Left lung (tissue), 4 donors: ENCODE measurements at regions not wholly inside any gene's neighbourhood (a gene's known extent, or its start where the extent isn't known, plus 50 kb on each side); places are given as distances from the start of the nearest gene placed in this dataset.

ENCODE experiments used
- ATAC-seq: fragments of 200-7000 bp; cut with Tn5 transposase; one replicate; pipeline ENCODE4 v1.9.1; 2020; ENCODE audit warnings: moderate library complexity
- DNase-seq, 4 donors: peaks; one replicate each; pipeline ENCODE4 v3.0.0-alpha.2; 2013 to 2020
- H3K27ac ChIP-seq, 2 donors: fragments of 200-600 bp; sonication (generic) in 1 of 2; one replicate each; pipeline versions ENCODE4 v1.5.0 to v1.8.0; 2020 to 2021
- H3K27me3 ChIP-seq, 2 donors: fragments of 200-600 bp; sonication (generic) in 1 of 2; one replicate each; pipeline versions ENCODE4 v1.5.0 to v1.8.0; 2020 to 2021
- H3K36me3 ChIP-seq, 2 donors: fragments of 200-600 bp; sonication (generic) in 1 of 2; one replicate each; pipeline versions ENCODE4 v1.5.0 to v1.8.0; 2020 to 2021
- H3K4me1 ChIP-seq, 2 donors: fragments of 200-600 bp; one replicate each; pipeline ENCODE4 v1.8.0; 2021
- H3K4me3 ChIP-seq, 2 donors: fragments of 200-600 bp; sonication (generic) in 1 of 2; one replicate each; pipeline versions ENCODE4 v1.5.0 to v1.8.0; 2020 to 2021; ENCODE audit warnings: mild to moderate bottlenecking in 1 of 2
- H3K9me3 ChIP-seq, 2 donors: fragments of 200-600 bp; sonication (generic) in 1 of 2; one replicate each; pipeline versions ENCODE4 v1.5.0 to v1.8.0; 2020 to 2021
- intact Hi-C, 2 donors: fragments of 100-400 bp; cut with DNase I; formaldehyde crosslinking; loops; one replicate each; pipeline versions ENCODE4 v1.11.2 to v1.14.2; 2022
- TF ChIP-seq, protein P1 (sequence below), 2 donors: fragments of 200-600 bp; sonication (generic) in 1 of 2; IDR thresholded peaks; one replicate each; pipeline versions ENCODE4 v1.5.0 to v1.8.0; 2021; ENCODE audit warnings: antibody characterized with exemption in 2 of 2
- donor health status: DM: no; HTN: yes; CAD: no.
- donor health status: DM: no; HTN: no; CAD: no.

DNA sequence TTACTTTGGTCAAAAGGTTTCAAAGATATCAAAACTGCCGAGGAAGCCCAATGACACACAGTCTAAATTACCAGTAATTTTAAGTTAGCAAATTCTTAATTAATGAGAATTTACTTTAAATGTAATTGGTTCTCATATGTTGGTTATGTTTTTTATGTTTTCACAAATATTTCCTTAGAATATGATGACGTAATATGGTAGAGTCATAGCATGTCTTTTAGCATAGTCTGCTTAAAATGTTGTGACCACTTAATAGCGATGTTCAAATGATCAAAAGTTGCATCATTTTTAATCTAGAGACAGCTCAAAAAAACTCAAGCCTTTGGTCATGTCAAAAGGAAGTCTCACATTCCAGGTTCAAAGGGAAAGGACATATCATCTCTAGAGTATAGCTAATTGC, 123.3 kb upstream of the ST6GAL2 start:
- no peak for DNase-seq
- Histone ChIP-seq H3K27ac (no peak overlapping the region), H3K4me3 (no peak overlapping the region), H3K9me3 (no peaks in the 10 kb centered on the region), H3K36me3 (no peaks in the 10 kb centered on the region), H3K4me1 (no peaks in the 10 kb centered on the region), H3K27me3 (no peaks in the 10 kb centered on the region)
- intact Hi-C loops, result no loop called here
- TF ChIP-seq, protein P1, sequence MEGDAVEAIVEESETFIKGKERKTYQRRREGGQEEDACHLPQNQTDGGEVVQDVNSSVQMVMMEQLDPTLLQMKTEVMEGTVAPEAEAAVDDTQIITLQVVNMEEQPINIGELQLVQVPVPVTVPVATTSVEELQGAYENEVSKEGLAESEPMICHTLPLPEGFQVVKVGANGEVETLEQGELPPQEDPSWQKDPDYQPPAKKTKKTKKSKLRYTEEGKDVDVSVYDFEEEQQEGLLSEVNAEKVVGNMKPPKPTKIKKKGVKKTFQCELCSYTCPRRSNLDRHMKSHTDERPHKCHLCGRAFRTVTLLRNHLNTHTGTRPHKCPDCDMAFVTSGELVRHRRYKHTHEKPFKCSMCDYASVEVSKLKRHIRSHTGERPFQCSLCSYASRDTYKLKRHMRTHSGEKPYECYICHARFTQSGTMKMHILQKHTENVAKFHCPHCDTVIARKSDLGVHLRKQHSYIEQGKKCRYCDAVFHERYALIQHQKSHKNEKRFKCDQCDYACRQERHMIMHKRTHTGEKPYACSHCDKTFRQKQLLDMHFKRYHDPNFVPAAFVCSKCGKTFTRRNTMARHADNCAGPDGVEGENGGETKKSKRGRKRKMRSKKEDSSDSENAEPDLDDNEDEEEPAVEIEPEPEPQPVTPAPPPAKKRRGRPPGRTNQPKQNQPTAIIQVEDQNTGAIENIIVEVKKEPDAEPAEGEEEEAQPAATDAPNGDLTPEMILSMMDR (IDR thresholded peaks at IDR 0.05), result no peak
- no peak for ATAC-seq

DNA sequence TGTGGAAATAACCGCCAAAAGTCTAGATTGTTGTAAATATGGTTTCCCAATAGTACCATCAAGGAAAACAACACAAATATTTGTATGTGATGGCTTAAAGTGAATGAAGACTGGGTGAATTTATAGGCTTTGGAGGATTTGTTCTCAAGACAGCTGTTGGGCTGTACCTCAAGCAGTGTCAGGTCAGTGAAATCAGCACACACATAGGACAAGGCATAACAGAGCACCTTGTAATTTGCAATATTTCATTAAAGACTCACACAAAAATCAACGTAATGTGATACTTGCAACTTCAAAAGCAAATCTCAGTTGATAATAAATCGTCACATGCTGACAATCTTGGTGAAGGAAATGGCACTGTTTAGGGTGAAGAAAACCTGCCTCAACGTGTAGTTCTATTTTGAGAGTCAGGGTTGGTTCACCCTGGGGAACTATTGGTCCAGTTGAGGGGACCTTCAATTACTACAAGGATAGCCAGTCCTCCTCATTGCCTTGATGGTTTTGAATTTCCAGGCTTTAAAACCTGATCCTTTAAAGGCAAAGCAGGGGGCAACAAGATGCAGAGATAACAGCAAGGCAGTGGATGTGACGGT, 126.8 kb upstream of the ST6GAL2 start:
- TF ChIP-seq, protein P1 (IDR thresholded peaks at IDR 0.05), result no peak
- ATAC-seq, result no peak
- H3K36me3 ChIP-seq, result no peaks in the 10 kb centered on the region
- H3K4me1 ChIP-seq, result no peaks in the 10 kb centered on the region
- intact Hi-C loops, result no loop called here
- no peaks in the 10 kb centered on the region for H3K9me3 ChIP-seq
- no peaks in the 10 kb centered on the region for H3K27me3 ChIP-seq
- DNase-seq, result no peak
- H3K27ac ChIP-seq, result no peak overlapping the region
- no peak overlapping the region for H3K4me3 ChIP-seq

DNA sequence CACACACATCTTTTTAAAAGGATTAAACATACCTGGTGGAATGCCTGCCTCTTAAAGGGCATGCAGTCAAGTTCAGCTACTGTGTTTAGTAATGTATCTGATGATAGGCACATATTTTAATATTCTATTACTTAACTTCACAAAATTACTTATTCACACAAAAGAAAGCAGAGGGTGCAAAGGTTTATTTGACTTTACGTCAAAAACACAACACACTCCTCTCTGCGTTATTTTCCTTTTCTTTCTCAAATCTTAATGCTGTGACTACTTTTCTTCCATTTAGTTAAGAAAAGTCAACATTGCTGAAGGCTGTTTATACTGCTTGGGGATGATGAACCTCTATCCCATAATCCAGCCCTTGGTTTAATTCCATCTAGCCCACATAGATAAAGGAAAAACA, 127.9 kb upstream of the ST6GAL2 start:
- H3K27me3 ChIP-seq, result no peaks in the 10 kb centered on the region
- TF ChIP-seq, protein P1 (IDR thresholded peaks at IDR 0.05), result no peak
- intact Hi-C loops, result no loop called here
- DNase-seq (no peak), ATAC-seq (no peak)
- no peak overlapping the region for H3K27ac ChIP-seq
- no peak overlapping the region for H3K4me3 ChIP-seq
- H3K36me3 ChIP-seq, result no peaks in the 10 kb centered on the region
- no peaks in the 10 kb centered on the region for H3K9me3 ChIP-seq
- H3K4me1 ChIP-seq, result no peaks in the 10 kb centered on the region

DNA sequence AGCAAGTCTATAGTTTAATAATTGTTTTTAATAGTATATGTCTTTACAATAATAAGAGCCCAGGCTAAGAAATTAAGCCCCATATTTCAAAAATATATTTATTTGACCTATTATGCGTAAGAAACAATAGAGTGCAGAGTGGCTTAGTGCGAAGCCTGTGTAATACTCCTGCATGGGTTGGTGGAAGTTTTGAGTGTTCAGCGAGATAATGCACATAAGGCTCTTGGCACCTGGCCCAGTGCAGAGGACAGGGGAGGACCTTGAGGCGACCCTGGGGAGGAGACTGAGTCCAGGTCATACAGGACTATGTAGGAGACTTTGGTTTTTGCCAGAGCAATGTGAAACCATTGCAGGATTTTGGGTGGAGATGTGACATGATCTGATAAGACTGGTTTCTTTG, 132.4 kb upstream of the ST6GAL2 start:
- Histone ChIP-seq H3K27me3 (no peaks in the 10 kb centered on the region), H3K36me3 (no peaks in the 10 kb centered on the region), H3K9me3 (no peaks in the 10 kb centered on the region), H3K27ac (no peak overlapping the region), H3K4me1 (no peaks in the 10 kb centered on the region), H3K4me3 (no peak overlapping the region)
- TF ChIP-seq, protein P1 (IDR thresholded peaks at IDR 0.05), result no peak
- ATAC-seq (no peak), DNase-seq (no peak)
- intact Hi-C loops, result no loop called here

DNA sequence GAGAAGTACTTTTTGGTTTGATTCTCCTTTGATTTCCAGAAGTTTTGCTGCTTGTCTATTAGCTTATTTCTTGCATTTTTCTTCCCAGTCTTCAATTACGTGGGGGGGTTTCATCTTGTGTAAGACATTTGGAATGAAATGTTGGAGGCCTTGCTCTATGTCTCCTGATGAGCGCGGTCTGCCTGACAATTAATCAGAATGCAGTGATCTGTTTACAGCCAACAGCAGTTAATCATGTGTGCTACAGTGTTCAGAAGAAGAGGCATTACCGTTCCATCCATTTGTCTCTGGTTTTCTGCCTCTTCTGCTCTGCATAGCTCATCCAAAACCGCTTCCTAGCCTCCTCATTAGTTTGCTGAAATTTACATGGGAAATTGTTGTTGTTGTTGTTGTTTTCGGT, 134.4 kb upstream of the ST6GAL2 start:
- TF ChIP-seq, protein P1 (IDR thresholded peaks at IDR 0.05), result no peak
- H3K9me3 ChIP-seq, result no peaks in the 10 kb centered on the region
- H3K27me3 ChIP-seq, result no peaks in the 10 kb centered on the region
- no peak overlapping the region for H3K4me3 ChIP-seq
- no peaks in the 10 kb centered on the region for H3K36me3 ChIP-seq
- intact Hi-C loops, result no loop called here
- DNase-seq (no peak), ATAC-seq (no peak)
- no peaks in the 10 kb centered on the region for H3K4me1 ChIP-seq
- no peak overlapping the region for H3K27ac ChIP-seq
